GM12872 (cell line): ENCODE measurements at regions not wholly inside any gene's neighbourhood (a gene's known extent, or its start where the extent isn't known, plus 50 kb on each side); places are given as distances from the start of the nearest gene placed in this dataset.

Experiments used
- CTCF ChIP-seq: IDR thresholded peaks from 3 replicates; pipeline ENCODE4 v1.5.1; 2011; ENCODE audit warnings: low read depth, mild to moderate bottlenecking, low read length, moderate library complexity; ENCODE audit not compliant: insufficient read depth

- TF ChIP-seq CTCF, result no peak
Measured at GRCh38 chr21:15274701-15275485, 210.1 kb upstream of the NRIP1 start.

- no peak for TF ChIP-seq CTCF
Measured at GRCh38 chr21:15275615-15276235, 210.9 kb upstream of the NRIP1 start.

GRCh38 chr21:15276243-15276642 is 211.4 kb upstream of the NRIP1 start:
- no peak for TF ChIP-seq CTCF

- TF ChIP-seq CTCF, result no peak
Measured at GRCh38 chr21:15277466-15277865, 212.7 kb upstream of the NRIP1 start.

GRCh38 chr21:15278279-15278678 is 213.5 kb upstream of the NRIP1 start:
- TF ChIP-seq CTCF, result no peak

GRCh38 chr21:15278851-15279250 is 214.1 kb upstream of the NRIP1 start:
- TF ChIP-seq CTCF, result no peak

GRCh38 chr21:15279482-15279881 is 214.7 kb upstream of the NRIP1 start:
- TF ChIP-seq CTCF, result no peak
